Neural cell (in vitro differentiated cells): ENCODE measurements at regions not wholly inside any gene's neighbourhood (a gene's known extent, or its start where the extent isn't known, plus 50 kb on each side); places are given as distances from the start of the nearest gene placed in this dataset.

Source experiments
- CTCF ChIP-seq: fragments of 450-650 bp; IDR thresholded peaks from 2 replicates; pipeline ENCODE4 v1.5.1; 2014; ENCODE audit warnings: antibody characterized with exemption, mild to moderate bottlenecking, moderate library complexity; ENCODE audit not compliant: poor library complexity, severe bottlenecking
- EP300 ChIP-seq: fragments of 450-650 bp; conservative IDR thresholded peaks from 2 replicates; pipeline ENCODE4 v1.6.1; 2014; ENCODE audit warnings: antibody characterized with exemption, mild to moderate bottlenecking, moderate library complexity; ENCODE audit not compliant: poor library complexity, severe bottlenecking
- EZH2 ChIP-seq: fragments of 200-600, 300-800 bp; shearing (Covaris generic), sonication (generic); IDR thresholded peaks from 2 replicates; pipeline ENCODE4 v1.6.1; 2014; ENCODE audit warnings: antibody characterized with exemption, low read length, borderline replicate concordance, mild to moderate bottlenecking; ENCODE audit not compliant: insufficient read depth, poor library complexity, severe bottlenecking
- MXI1 ChIP-seq: fragments of 450-650 bp; conservative IDR thresholded peaks from 2 replicates; pipeline ENCODE4 v1.6.1; 2014; ENCODE audit warnings: antibody characterized with exemption, mild to moderate bottlenecking; ENCODE audit not compliant: poor library complexity, severe bottlenecking
- RAD21 ChIP-seq: fragments of 450-650 bp; conservative IDR thresholded peaks from 2 replicates; pipeline ENCODE4 v1.6.1; 2014; ENCODE audit warnings: antibody characterized with exemption, mild to moderate bottlenecking, moderate library complexity
- REST ChIP-seq: IDR thresholded peaks from 2 replicates; pipeline ENCODE4 v1.6.1; 2012; ENCODE audit warnings: borderline replicate concordance
- SMC3 ChIP-seq: fragments of 450-650 bp; conservative IDR thresholded peaks from 2 replicates; pipeline ENCODE4 v1.6.1; 2014; ENCODE audit warnings: antibody characterized with exemption, mild to moderate bottlenecking, moderate library complexity; ENCODE audit not compliant: poor library complexity
- TAF1 ChIP-seq: IDR thresholded peaks from 2 replicates; pipeline ENCODE4 v1.6.1; 2012; ENCODE audit warnings: low read depth

GRCh38 chr14:48553443-48553842 lies 878.0 kb upstream of the MDGA2 start:
- TF ChIP-seq CTCF (no peak), TAF1 (no peak), EP300 (no peak), SMC3 (no peak), REST (no peak), MXI1 (no peak), EZH2 (no peak), RAD21 (no peak)
